Keratinocyte (primary cell): ENCODE measurements at regions not wholly inside any gene's neighbourhood (a gene's known extent, or its start where the extent isn't known, plus 50 kb on each side); places are given as distances from the start of the nearest gene placed in this dataset.

Source experiments
- DNase-seq: peaks from one replicate; pipeline ENCODE4 v3.0.0-alpha.2; 2011; ENCODE audit warnings: low read depth, missing footprints, low spot score
- FAIRE-seq: peaks from 2 replicates; lab custom pipeline; 2011; peaks lifted over from hg19 to GRCh38; lab: Jason Lieb, UNC
- H2AFZ ChIP-seq: 2 replicates; pipeline ENCODE4 v1.6.0; 2012; ENCODE audit warnings: low read length, control low read depth, inconsistent platforms; ENCODE audit not compliant: control insufficient read depth
- H3K27ac ChIP-seq: 2 replicates; pipeline ENCODE4 v1.5.1; 2011; ENCODE audit warnings: low read length; ENCODE audit not compliant: control insufficient read depth, insufficient read depth
- H3K27me3 ChIP-seq: 3 replicates; pipeline ENCODE4 v1.6.0; 2011; ENCODE audit warnings: low read length; ENCODE audit not compliant: control insufficient read depth, insufficient read depth; ENCODE audit errors: extremely low read depth
- H3K36me3 ChIP-seq, 2 experiments: 2 replicates in 1 of 2; 3 replicates in 1 of 2; pipeline ENCODE4 v1.5.1; 2011; ENCODE audit warnings: low read length in 2 of 2, mild to moderate bottlenecking in 1 of 2; ENCODE audit not compliant: control insufficient read depth in 2 of 2, insufficient read depth in 2 of 2; ENCODE audit errors: extremely low read depth in 1 of 2
- H3K4me1 ChIP-seq: 3 replicates; pipeline ENCODE4 v1.5.1; 2011; ENCODE audit warnings: low read length; ENCODE audit not compliant: control insufficient read depth, insufficient read depth; ENCODE audit errors: extremely low read depth
- H3K4me2 ChIP-seq: 3 replicates; pipeline ENCODE4 v1.6.0; 2011; ENCODE audit warnings: low read depth, low read length; ENCODE audit not compliant: control insufficient read depth, insufficient read depth; ENCODE audit errors: extremely low read depth
- H3K4me3 ChIP-seq, 3 experiments: fragments of 200-600 bp in 1 of 3; sonication (generic) in 1 of 3; 2 replicates in 2 of 3; 3 replicates in 1 of 3; pipeline ENCODE4 v1.5.1; 2011 to 2016; ENCODE audit warnings: low read length in 3 of 3, mild to moderate bottlenecking in 3 of 3, control low read depth in 2 of 3, inconsistent platforms in 1 of 3, low read depth in 1 of 3, mixed read lengths in 1 of 3, mixed run types in 1 of 3, moderate library complexity in 1 of 3; ENCODE audit not compliant: control insufficient read depth in 2 of 3, insufficient read depth in 2 of 3; ENCODE audit errors: extremely low read depth in 1 of 3
- H3K79me2 ChIP-seq: 2 replicates; pipeline ENCODE4 v1.6.0; 2012; ENCODE audit warnings: low read length; ENCODE audit not compliant: control insufficient read depth, insufficient read depth
- H3K9ac ChIP-seq: 3 replicates; pipeline ENCODE4 v1.6.0; 2011; ENCODE audit warnings: low read length; ENCODE audit not compliant: control insufficient read depth, insufficient read depth; ENCODE audit errors: extremely low read depth
- H3K9me1 ChIP-seq: 3 replicates; pipeline ENCODE4 v1.6.0; 2011; ENCODE audit warnings: low read length; ENCODE audit not compliant: control insufficient read depth, insufficient read depth; ENCODE audit errors: extremely low read depth
- H3K9me3 ChIP-seq: 2 replicates; pipeline ENCODE4 v1.5.1; 2012; ENCODE audit warnings: low read depth, low read length; ENCODE audit not compliant: control insufficient read depth
- H4K20me1 ChIP-seq: 3 replicates; pipeline ENCODE4 v1.6.0; 2011; ENCODE audit warnings: low read length; ENCODE audit not compliant: control insufficient read depth, insufficient read depth; ENCODE audit errors: extremely low read depth
- CTCF ChIP-seq, 3 experiments: IDR thresholded peaks in 1 of 3; conservative IDR thresholded peaks in 1 of 3; optimal IDR thresholded peaks in 1 of 3; 2 replicates in 2 of 3; 3 replicates in 1 of 3; pipeline versions ENCODE3 to v1.5.1; 2011; ENCODE audit warnings: low read length in 3 of 3, mild to moderate bottlenecking in 3 of 3, moderate library complexity in 2 of 3, control low read depth in 1 of 3, inconsistent platforms in 1 of 3; ENCODE audit not compliant: insufficient read depth in 2 of 3; ENCODE audit errors: extremely low read depth in 1 of 3
- EZH2 ChIP-seq: IDR thresholded peaks from one replicate; pipeline ENCODE4 v1.6.1; 2012; ENCODE audit warnings: inconsistent platforms, mild to moderate bottlenecking, low read length, moderate library complexity
- dilution Hi-C: fragments of 300-500 bp; cut with MboI; formaldehyde crosslinking; loops from one replicate; pipeline ENCODE4 v1.7.0; 2020; ENCODE audit warnings: low sequenced_read_pairs; ENCODE audit not compliant: extremely low pct_ligation_motif_present

- H3K9me3 ChIP-seq: no peaks in the 10 kb centered on the region
- no peak overlapping the region for H3K9ac ChIP-seq
- no peaks in the 10 kb centered on the region for H3K4me1 ChIP-seq
- no peak overlapping the region for H3K4me3 ChIP-seq
- H3K27ac ChIP-seq: no peak overlapping the region
- no peak for TF ChIP-seq EZH2
- no peak for TF ChIP-seq CTCF (optimal IDR thresholded peaks at IDR 0.05 in 1 of 3, IDR thresholded peaks at IDR 0.05 in 1 of 3, conservative IDR thresholded peaks at IDR 0.05 in 1 of 3; ENCODE audit: extremely low read depth in 1 of 3, insufficient read depth in 2 of 3, low read length in 3 of 3)
- no peak overlapping the region for H3K4me2 ChIP-seq
- no peak overlapping the region for H2AFZ ChIP-seq
- no peaks in the 10 kb centered on the region for H3K79me2 ChIP-seq
- DNase-seq: no peak
- no peaks in the 10 kb centered on the region for H3K27me3 ChIP-seq
- no peaks in the 10 kb centered on the region for H3K9me1 ChIP-seq
- no peaks in the 10 kb centered on the region for H4K20me1 ChIP-seq
- FAIRE-seq: no peak
- dilution Hi-C loops: no loop called here
- no peaks in the 10 kb centered on the region for H3K36me3 ChIP-seq
Observed at GRCh38 chr10:108797573-108797972, 1125.7 kb downstream of the XPNPEP1 start.

- Histone ChIP-seq H3K36me3 (no peaks in the 10 kb centered on the region), H4K20me1 (no peaks in the 10 kb centered on the region), H3K27me3 (no peaks in the 10 kb centered on the region), H3K9me3 (no peaks in the 10 kb centered on the region), H3K9ac (no peak overlapping the region), H2AFZ (no peak overlapping the region), H3K9me1 (no peaks in the 10 kb centered on the region), H3K4me1 (no peaks in the 10 kb centered on the region), H3K79me2 (no peaks in the 10 kb centered on the region), H3K4me2 (no peak overlapping the region), H3K4me3 (no peak overlapping the region), H3K27ac (no peak overlapping the region)
- TF ChIP-seq EZH2: no peak
- no peak for TF ChIP-seq CTCF (optimal IDR thresholded peaks at IDR 0.05 in 1 of 3, IDR thresholded peaks at IDR 0.05 in 1 of 3, conservative IDR thresholded peaks at IDR 0.05 in 1 of 3; ENCODE audit: extremely low read depth in 1 of 3, insufficient read depth in 2 of 3, low read length in 3 of 3)
- dilution Hi-C loops: no loop called here
- DNase-seq (no peak), FAIRE-seq (no peak)
Observed at GRCh38 chr10:108791794-108792474, 1131.4 kb downstream of the XPNPEP1 start.
